Breast epithelium (tissue), 4 donors: ENCODE measurements at regions not wholly inside any gene's neighbourhood (a gene's known extent, or its start where the extent isn't known, plus 50 kb on each side); places are given as distances from the start of the nearest gene placed in this dataset.
A peak's percentile ranks its signal among the peaks of the same experiment; 100 is the strongest.

Experiments used
- DNase-seq, 2 donors: peaks; one replicate each; pipeline ENCODE4 v3.0.0-alpha.2; 2019; ENCODE audit warnings: low spot score in 2 of 2
- H3K27ac ChIP-seq, 2 donors: fragments of 200-600 bp; sonication (generic) in 1 of 2; one replicate each; pipeline ENCODE4 v1.5.1; 2016 to 2019; ENCODE audit warnings: mild to moderate bottlenecking in 1 of 2
- H3K27me3 ChIP-seq, 2 donors: fragments of 200-600 bp; sonication (generic) in 1 of 2; one replicate each; pipeline versions ENCODE4 v1.5.1 to v1.6.0; 2017 to 2019; ENCODE audit warnings: control low read depth in 1 of 2, mild to moderate bottlenecking in 1 of 2
- H3K36me3 ChIP-seq: fragments of 200-600 bp; one replicate; pipeline ENCODE4 v1.5.1; 2019
- H3K4me1 ChIP-seq, 2 donors: fragments of 200-600 bp; sonication (generic); one replicate each; pipeline ENCODE4 v1.5.1; 2016 to 2019; ENCODE audit warnings: control low read depth in 1 of 2
- H3K4me3 ChIP-seq, 3 donors: fragments of 200-600 bp; sonication (generic); 1 replicate in 2 of 3; 2 replicates in 1 of 3; pipeline ENCODE4 v1.5.1; 2016 to 2019; ENCODE audit warnings: mild to moderate bottlenecking in 3 of 3, moderate library complexity in 2 of 3
- H3K9me3 ChIP-seq, 2 donors: fragments of 200-600 bp; sonication (generic) in 1 of 2; one replicate each; pipeline ENCODE4 v1.5.1; 2016 to 2019; ENCODE audit warnings: control low read depth in 1 of 2
- CTCF ChIP-seq, 3 donors: fragments of 450-650 bp; IDR thresholded peaks; one replicate each; pipeline ENCODE4 v1.5.1; 2016 to 2017; ENCODE audit warnings: antibody characterized with exemption in 3 of 3, mild to moderate bottlenecking in 3 of 3, moderate library complexity in 3 of 3
- POLR2A ChIP-seq: fragments of 450-650 bp; IDR thresholded peaks from one replicate; pipeline ENCODE4 v1.6.1; 2016; ENCODE audit warnings: antibody characterized with exemption, mild to moderate bottlenecking, moderate library complexity
- POLR2AphosphoS5 ChIP-seq, 3 donors: sonication (generic); formaldehyde crosslinking; IDR thresholded peaks; one replicate each; pipeline ENCODE4 v1.6.1; 2017; ENCODE audit warnings: antibody characterized with exemption in 3 of 3
- intact Hi-C: fragments of 100-400 bp; cut with DNase I; formaldehyde crosslinking; loops from one replicate; pipeline ENCODE4 v1.15.1; 2023; ENCODE audit warnings: low total_unique reads

GRCh38 chr4:54560513-54560912 is 97.2 kb upstream of the KIT start:
- TF ChIP-seq POLR2A (no peak), CTCF (IDR thresholded peaks at IDR 0.05) (no peak), POLR2AphosphoS5 (IDR thresholded peaks at IDR 0.05) (no peak)
- no peaks in the 10 kb centered on the region for H3K4me1 ChIP-seq
- DNase-seq: no peak
- intact Hi-C loops: no loop called here
- H3K4me3 ChIP-seq: no peak overlapping the region
- no peaks in the 10 kb centered on the region for H3K27me3 ChIP-seq
- H3K27ac ChIP-seq: no peak overlapping the region
- H3K36me3 ChIP-seq: no peaks in the 10 kb centered on the region
- no peaks in the 10 kb centered on the region for H3K9me3 ChIP-seq

GRCh38 chr4:54561940-54562339 is 95.8 kb upstream of the KIT start:
- Histone ChIP-seq H3K4me3 (no peak overlapping the region), H3K9me3 (no peaks in the 10 kb centered on the region), H3K27ac (no peak overlapping the region), H3K36me3 (no peaks in the 10 kb centered on the region), H3K27me3 (no peaks in the 10 kb centered on the region), H3K4me1 (no peaks in the 10 kb centered on the region)
- TF ChIP-seq POLR2AphosphoS5 (IDR thresholded peaks at IDR 0.05): no peak
- TF ChIP-seq POLR2A: no peak
- no peak for TF ChIP-seq CTCF (IDR thresholded peaks at IDR 0.05)
- intact Hi-C loops: no loop called here
- DNase-seq: no peak

GRCh38 chr4:54566608-54567007 is 91.1 kb upstream of the KIT start:
- Histone ChIP-seq H3K4me3 (no peak overlapping the region), H3K36me3 (no peaks in the 10 kb centered on the region), H3K4me1 (no peaks in the 10 kb centered on the region), H3K27ac (peak overlapping the region in 1 of 2 donors; percentile 52), H3K27me3 (no peaks in the 10 kb centered on the region), H3K9me3 (no peaks in the 10 kb centered on the region)
- DNase-seq: no peak
- intact Hi-C loops: no loop called here
- TF ChIP-seq POLR2A (no peak), CTCF (IDR thresholded peaks at IDR 0.05) (no peak), POLR2AphosphoS5 (IDR thresholded peaks at IDR 0.05) (no peak)

GRCh38 chr4:54567327-54567726 is 90.4 kb upstream of the KIT start:
- no peaks in the 10 kb centered on the region for H3K27me3 ChIP-seq
- TF ChIP-seq POLR2AphosphoS5 (IDR thresholded peaks at IDR 0.05) (no peak), CTCF (IDR thresholded peaks at IDR 0.05) (no peak), POLR2A (no peak)
- no peak overlapping the region for H3K4me3 ChIP-seq
- H3K9me3 ChIP-seq: no peaks in the 10 kb centered on the region
- no peak overlapping the region for H3K27ac ChIP-seq
- DNase-seq: no peak
- intact Hi-C loops: no loop called here
- H3K36me3 ChIP-seq: no peaks in the 10 kb centered on the region
- no peaks in the 10 kb centered on the region for H3K4me1 ChIP-seq

GRCh38 chr4:54568184-54568583 is 89.6 kb upstream of the KIT start:
- Histone ChIP-seq H3K4me3 (no peak overlapping the region), H3K9me3 (no peaks in the 10 kb centered on the region), H3K4me1 (no peaks in the 10 kb centered on the region), H3K27me3 (no peaks in the 10 kb centered on the region), H3K27ac (peak overlapping the region; percentile 35 to 43), H3K36me3 (no peaks in the 10 kb centered on the region)
- no peak for DNase-seq
- TF ChIP-seq POLR2AphosphoS5 (IDR thresholded peaks at IDR 0.05) (no peak), POLR2A (no peak), CTCF (IDR thresholded peaks at IDR 0.05) (no peak)
- intact Hi-C loops: no loop called here
